PC-3 (cell line): ENCODE measurements at regions not wholly inside any gene's neighbourhood (a gene's known extent, or its start where the extent isn't known, plus 50 kb on each side); places are given as distances from the start of the nearest gene placed in this dataset.

Source experiments
- ATAC-seq: fragments of 200-7000 bp; cut with Tn5 transposase; 2 replicates; pipeline ENCODE4 v1.9.1; 2020; ENCODE audit warnings: mild to moderate bottlenecking, moderate library complexity
- BruUV-seq: library from RNA; stranded (reverse); fragments of 400-500 nt; replicated peaks from 2 replicates; lab custom pipeline; 2021; lab: Mats Ljungman, UMichigan
- CTCF ChIA-PET: fragments of 300-600 bp; sonication (Branson Sonifier 250); formaldehyde crosslinking; loops from one replicate; lab custom pipeline; 2022; ENCODE audit warnings: antibody characterized with exemption; lab: Charles Lee
- POLR2A ChIA-PET: fragments of 300-600 bp; sonication (Branson Sonifier 250); formaldehyde crosslinking; loops from one replicate; lab custom pipeline; 2022; ENCODE audit warnings: antibody characterized with exemption; ENCODE audit not compliant: unreplicated experiment; lab: Charles Lee
- DNase-seq: peaks from one replicate; pipeline ENCODE4 v3.0.0-alpha.2; 2015
- H2AFZ ChIP-seq: fragments of 300-600 bp; sonication (generic); 2 replicates; pipeline ENCODE4 v1.6.0; 2016; ENCODE audit warnings: antibody characterized with exemption, low read length
- H3F3A ChIP-seq: fragments of 300-600 bp; sonication (generic); one replicate; pipeline ENCODE4 v1.6.0; 2017; ENCODE audit warnings: antibody characterized with exemption, low read length, control low read depth, mild to moderate bottlenecking; ENCODE audit not compliant: unreplicated experiment
- H3K27ac ChIP-seq: fragments of 300-600 bp; sonication (generic); 2 replicates; pipeline ENCODE4 v1.5.1; 2016; ENCODE audit warnings: mild to moderate bottlenecking, low read length
- H3K27me3 ChIP-seq: fragments of 300-600 bp; sonication (generic); 2 replicates; pipeline ENCODE4 v1.6.1; 2016; ENCODE audit warnings: low read length, mixed read lengths
- H3K36me3 ChIP-seq: fragments of 300-600 bp; sonication (generic); 2 replicates; pipeline ENCODE4 v1.6.1; 2016; ENCODE audit warnings: low read depth, mixed run types, low read length, mixed read lengths
- H3K4me1 ChIP-seq: fragments of 300-600 bp; sonication (generic); 2 replicates; pipeline ENCODE4 v1.5.1; 2016; ENCODE audit warnings: low read length; ENCODE audit not compliant: insufficient read depth
- H3K4me2 ChIP-seq: fragments of 300-600 bp; sonication (generic); 2 replicates; pipeline ENCODE4 v1.6.0; 2016; ENCODE audit warnings: low read length
- H3K4me3 ChIP-seq: fragments of 300-600 bp; sonication (generic); 2 replicates; pipeline ENCODE4 v1.5.1; 2016; ENCODE audit warnings: mild to moderate bottlenecking, low read length, mixed read lengths
- H3K79me2 ChIP-seq: fragments of 300-600 bp; sonication (generic); 2 replicates; pipeline ENCODE4 v1.6.1; 2017; ENCODE audit warnings: low read length, mixed read lengths
- H3K9ac ChIP-seq: fragments of 300-600 bp; sonication (generic); 2 replicates; pipeline ENCODE4 v1.6.0; 2016; ENCODE audit warnings: mild to moderate bottlenecking, low read length
- H3K9me2 ChIP-seq: fragments of 300-600 bp; sonication (generic); replicated peaks from 2 replicates; pipeline ENCODE4 v1.6.1; 2016; ENCODE audit warnings: mixed run types, low read length, mixed read lengths
- H3K9me3 ChIP-seq: fragments of 300-600 bp; sonication (generic); 2 replicates; pipeline ENCODE4 v1.6.1; 2016; ENCODE audit warnings: low read length, mixed read lengths
- H4K20me1 ChIP-seq: fragments of 300-600 bp; sonication (generic); 2 replicates; pipeline ENCODE4 v1.6.1; 2016; ENCODE audit warnings: low read length, mixed read lengths
- CTCF ChIP-seq: fragments of 300-600 bp; sonication (generic); conservative IDR thresholded peaks from 2 replicates; pipeline ENCODE4 v1.5.1; 2017; ENCODE audit warnings: antibody characterized with exemption, low read depth, mild to moderate bottlenecking, low read length
- EZH2 ChIP-seq: fragments of 300-600 bp; sonication (generic); IDR thresholded peaks from one replicate; pipeline ENCODE4 v1.6.1; 2017; ENCODE audit warnings: antibody characterized with exemption, mild to moderate bottlenecking, low read length; ENCODE audit not compliant: unreplicated experiment
- EZH2phosphoT487 ChIP-seq: fragments of 300-600 bp; sonication (generic); IDR thresholded peaks from 2 replicates; pipeline ENCODE4 v1.6.1; 2018; ENCODE audit warnings: mild to moderate bottlenecking, antibody characterized with exemption, low read length, borderline replicate concordance
- intact Hi-C: fragments of 100-400 bp; cut with micrococcal nuclease; formaldehyde crosslinking; loops from 2 replicates; pipeline ENCODE4 v1.9.0; 2023

- DNase-seq (peak; percentile 48), ATAC-seq (no peak; the same call in 1 of the 2 replicates)
- H3K27ac ChIP-seq = no peak overlapping the region
- H3K9me2 ChIP-seq = no peaks in the 10 kb centered on the region
- H2AFZ ChIP-seq = no peak overlapping the region
- no peaks in the 10 kb centered on the region for H3K36me3 ChIP-seq
- no peaks in the 10 kb centered on the region for H3K4me1 ChIP-seq
- H3K27me3 ChIP-seq = no peaks in the 10 kb centered on the region
- H3K4me3 ChIP-seq = no peak overlapping the region
- H3K4me2 ChIP-seq = no peak overlapping the region
- ChIA-PET POLR2A (no interaction called here), CTCF (interaction anchor here (0.6 kb wide), 1 partner anchor 8 kb away, joined by 3 read pairs; no protein-coding TSS in a partner anchor)
- no peak for TF ChIP-seq EZH2
- peak; percentile 62 for TF ChIP-seq CTCF
- no peaks in the 10 kb centered on the region for H3F3A ChIP-seq
- H3K9ac ChIP-seq = no peak overlapping the region
- H4K20me1 ChIP-seq = no peaks in the 10 kb centered on the region
- intact Hi-C loops = no loop called here
- no TSS peak for BruUV-seq
- H3K79me2 ChIP-seq = no peaks in the 10 kb centered on the region
- peaks cover 11% of the 10 kb centered on the region; the same call in 1 of the 2 replicates for H3K9me3 ChIP-seq
Observed at GRCh38 chr3:87145553-87145952, 81.6 kb upstream of the CHMP2B start.

- no peak overlapping the region for H3K9ac ChIP-seq
- H3K4me1 ChIP-seq = no peaks in the 10 kb centered on the region
- no peaks in the 10 kb centered on the region for H3K79me2 ChIP-seq
- intact Hi-C loops = no loop called here
- no peaks in the 10 kb centered on the region for H4K20me1 ChIP-seq
- H3K9me2 ChIP-seq = no peaks in the 10 kb centered on the region
- H3K27ac ChIP-seq = no peak overlapping the region
- CTCF ChIA-PET = no interaction called here
- no peak overlapping the region for H2AFZ ChIP-seq
- POLR2A ChIA-PET = no interaction called here
- H3F3A ChIP-seq = no peaks in the 10 kb centered on the region
- DNase-seq (no peak), ATAC-seq (no peak)
- TF ChIP-seq EZH2phosphoT487 (no peak), CTCF (no peak), EZH2 (no peak)
- no peaks in the 10 kb centered on the region for H3K27me3 ChIP-seq
- no TSS peak for BruUV-seq
- H3K4me2 ChIP-seq = no peak overlapping the region
- no peaks in the 10 kb centered on the region for H3K36me3 ChIP-seq
- peaks cover 7% of the 10 kb centered on the region; the same call in 1 of the 2 replicates for H3K9me3 ChIP-seq
- no peak overlapping the region for H3K4me3 ChIP-seq
Observed at GRCh38 chr3:87136066-87136596, 91.0 kb upstream of the CHMP2B start.

DNA sequence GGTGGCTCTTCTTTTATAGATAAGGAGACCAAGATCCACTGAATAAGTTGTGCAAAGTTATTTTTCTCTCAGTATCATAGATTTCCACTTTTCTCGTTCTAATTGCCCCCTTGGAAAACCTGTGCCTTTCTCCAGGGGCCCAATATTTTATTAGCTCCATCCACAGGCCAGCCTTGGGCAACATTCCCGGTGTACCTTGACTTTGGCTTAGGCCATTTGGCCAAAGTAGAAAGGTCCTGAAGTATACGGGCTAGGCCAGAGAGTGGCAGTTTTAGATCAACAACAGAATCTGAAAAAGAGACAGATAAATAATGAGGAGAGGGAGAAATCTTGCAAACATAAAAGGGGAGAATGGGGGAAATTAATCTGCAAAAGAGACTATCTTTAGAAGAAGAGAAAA, 91.7 kb upstream of the CHMP2B start:
- ATAC-seq (no peak), DNase-seq (no peak)
- no TSS peak for BruUV-seq
- no peak overlapping the region for H2AFZ ChIP-seq
- TF ChIP-seq CTCF = no peak
- H3K27ac ChIP-seq = no peak overlapping the region
- no peaks in the 10 kb centered on the region for H4K20me1 ChIP-seq
- peaks cover 1% of the 10 kb centered on the region; the same call in 1 of the 2 replicates for H3K9me3 ChIP-seq
- H3K9ac ChIP-seq = no peak overlapping the region
- no peaks in the 10 kb centered on the region for H3K9me2 ChIP-seq
- no peaks in the 10 kb centered on the region for H3K27me3 ChIP-seq
- H3K4me2 ChIP-seq = no peak overlapping the region
- H3K36me3 ChIP-seq = no peaks in the 10 kb centered on the region
- POLR2A ChIA-PET = no interaction called here
- H3K4me3 ChIP-seq = no peak overlapping the region
- no peaks in the 10 kb centered on the region for H3K4me1 ChIP-seq
- no peaks in the 10 kb centered on the region for H3K79me2 ChIP-seq
- CTCF ChIA-PET = no interaction called here
- no peaks in the 10 kb centered on the region for H3F3A ChIP-seq
- intact Hi-C loops = no loop called here
